HL-60 (cell line): ENCODE measurements at regions not wholly inside any gene's neighbourhood (a gene's known extent, or its start where the extent isn't known, plus 50 kb on each side); places are given as distances from the start of the nearest gene placed in this dataset.

Experiments
- DNase-seq, 2 experiments: peaks; one replicate each; pipeline ENCODE4 v3.0.0-alpha.2; 2010 to 2020; ENCODE audit warnings: low read depth in 1 of 2, low spot score in 1 of 2
- H3K27ac ChIP-seq: fragments of 250-450 bp; sonication (Bioruptor Pico); replicated peaks from 2 replicates; pipeline ENCODE4 v1.5.1; 2020; ENCODE audit warnings: mild to moderate bottlenecking, moderate library complexity
- H3K27me3 ChIP-seq: fragments of 250-450 bp; sonication (Bioruptor Pico); 2 replicates; pipeline ENCODE4 v1.5.1; 2021; ENCODE audit warnings: mild to moderate bottlenecking, moderate library complexity; ENCODE audit not compliant: insufficient read depth, poor library complexity, severe bottlenecking
- H3K4me3 ChIP-seq: replicated peaks from 2 replicates; pipeline ENCODE4 v1.5.1; 2011; ENCODE audit warnings: mild to moderate bottlenecking, control low read depth, low read length; ENCODE audit not compliant: insufficient read depth
- CTCF ChIP-seq: IDR thresholded peaks from one replicate; pipeline ENCODE4 v1.5.1; 2011; ENCODE audit warnings: low read length, control low read depth, inconsistent platforms; ENCODE audit not compliant: insufficient read depth
- GABPA ChIP-seq: IDR thresholded peaks from 2 replicates; pipeline ENCODE4 v1.6.1; 2012; ENCODE audit warnings: low read depth
- POLR2AphosphoS5 ChIP-seq: IDR thresholded peaks from 2 replicates; pipeline ENCODE4 v1.6.1; 2012; ENCODE audit warnings: low read depth
- SPI1 ChIP-seq: IDR thresholded peaks from 2 replicates; pipeline ENCODE4 v1.6.1; 2012; ENCODE audit warnings: low read depth, mild to moderate bottlenecking, borderline replicate concordance
- TF ChIP-seq, protein P1 (sequence below): IDR thresholded peaks from 2 replicates; pipeline ENCODE4 v1.6.1; 2012; ENCODE audit warnings: low read depth; ENCODE audit not compliant: insufficient replicate concordance

DNA sequence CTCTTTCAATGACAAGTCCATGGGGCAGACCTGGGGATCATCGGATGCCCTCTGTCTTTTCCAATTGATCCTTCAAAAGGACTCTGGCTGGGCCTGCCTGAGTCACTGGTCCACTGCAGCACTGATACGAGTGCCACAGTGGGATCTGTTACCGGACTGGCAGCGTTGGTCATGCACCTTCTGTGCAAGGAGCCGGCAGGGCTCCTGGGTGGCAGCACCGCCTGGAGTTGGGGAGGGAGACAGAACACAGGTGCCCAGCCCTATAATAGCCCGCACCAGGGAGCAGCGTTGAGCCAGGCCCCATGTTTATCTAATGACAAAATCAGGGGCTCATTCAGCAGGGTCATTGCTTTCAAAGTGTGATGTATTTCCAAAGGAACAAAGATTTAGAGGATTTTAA lies 64.2 kb upstream of the NXT1 start:
- TF ChIP-seq POLR2AphosphoS5 (no peak), SPI1 (no peak), GABPA (no peak), CTCF (no peak)
- TF ChIP-seq, protein P1, sequence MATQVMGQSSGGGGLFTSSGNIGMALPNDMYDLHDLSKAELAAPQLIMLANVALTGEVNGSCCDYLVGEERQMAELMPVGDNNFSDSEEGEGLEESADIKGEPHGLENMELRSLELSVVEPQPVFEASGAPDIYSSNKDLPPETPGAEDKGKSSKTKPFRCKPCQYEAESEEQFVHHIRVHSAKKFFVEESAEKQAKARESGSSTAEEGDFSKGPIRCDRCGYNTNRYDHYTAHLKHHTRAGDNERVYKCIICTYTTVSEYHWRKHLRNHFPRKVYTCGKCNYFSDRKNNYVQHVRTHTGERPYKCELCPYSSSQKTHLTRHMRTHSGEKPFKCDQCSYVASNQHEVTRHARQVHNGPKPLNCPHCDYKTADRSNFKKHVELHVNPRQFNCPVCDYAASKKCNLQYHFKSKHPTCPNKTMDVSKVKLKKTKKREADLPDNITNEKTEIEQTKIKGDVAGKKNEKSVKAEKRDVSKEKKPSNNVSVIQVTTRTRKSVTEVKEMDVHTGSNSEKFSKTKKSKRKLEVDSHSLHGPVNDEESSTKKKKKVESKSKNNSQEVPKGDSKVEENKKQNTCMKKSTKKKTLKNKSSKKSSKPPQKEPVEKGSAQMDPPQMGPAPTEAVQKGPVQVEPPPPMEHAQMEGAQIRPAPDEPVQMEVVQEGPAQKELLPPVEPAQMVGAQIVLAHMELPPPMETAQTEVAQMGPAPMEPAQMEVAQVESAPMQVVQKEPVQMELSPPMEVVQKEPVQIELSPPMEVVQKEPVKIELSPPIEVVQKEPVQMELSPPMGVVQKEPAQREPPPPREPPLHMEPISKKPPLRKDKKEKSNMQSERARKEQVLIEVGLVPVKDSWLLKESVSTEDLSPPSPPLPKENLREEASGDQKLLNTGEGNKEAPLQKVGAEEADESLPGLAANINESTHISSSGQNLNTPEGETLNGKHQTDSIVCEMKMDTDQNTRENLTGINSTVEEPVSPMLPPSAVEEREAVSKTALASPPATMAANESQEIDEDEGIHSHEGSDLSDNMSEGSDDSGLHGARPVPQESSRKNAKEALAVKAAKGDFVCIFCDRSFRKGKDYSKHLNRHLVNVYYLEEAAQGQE, result no peak
- Histone ChIP-seq H3K27me3 (no peaks in the 10 kb centered on the region), H3K4me3 (no peak overlapping the region), H3K27ac (no peak overlapping the region)
- DNase-seq, result no peak

- TF ChIP-seq POLR2AphosphoS5 (no peak), SPI1 (no peak), CTCF (no peak), GABPA (no peak)
- TF ChIP-seq, protein P1, result no peak
- Histone ChIP-seq H3K27me3 (no peaks in the 10 kb centered on the region), H3K4me3 (no peak overlapping the region), H3K27ac (no peak overlapping the region)
- no peak for DNase-seq
These were observed 65.1 kb upstream of the NXT1 start for GRCh38 chr20:23285536-23285935.

GRCh38 chr20:23284009-23284408 lies 66.6 kb upstream of the NXT1 start:
- DNase-seq, result no peak

More at GRCh38 chr20:23284009-23284408, 66.6 kb upstream of the NXT1 start:
- TF ChIP-seq SPI1, result no peak
- TF ChIP-seq GABPA, result no peak
- no peak for TF ChIP-seq CTCF
- TF ChIP-seq, protein P1, result no peak
- no peak for TF ChIP-seq POLR2AphosphoS5
- Histone ChIP-seq H3K4me3 (no peak overlapping the region), H3K27me3 (no peaks in the 10 kb centered on the region), H3K27ac (no peak overlapping the region)
